ENCODE measurements at regions not wholly inside any gene's neighbourhood (a gene's known extent, or its start where the extent isn't known, plus 50 kb on each side); places are given as distances from the start of the nearest gene placed in this dataset.

- TF ChIP-seq CTCF (IDR thresholded peaks at IDR 0.05; ENCODE audit: low read depth, low read length) = no peak
- H3K4me3 ChIP-seq (ENCODE audit: low read depth, low read length) = no peak overlapping the region
- no peaks in the 10 kb centered on the region for H3K36me3 ChIP-seq
- no peaks in the 10 kb centered on the region for H3K27me3 ChIP-seq
- no peak for DNase-seq
- no peaks in the 10 kb centered on the region for H3K9me3 ChIP-seq
- no peaks in the 10 kb centered on the region for H3K4me1 ChIP-seq
Observed at GRCh38 chr11:15800111-15800800, 556.1 kb downstream of the SOX6 start.

- DNase-seq = no peak
- no peaks in the 10 kb centered on the region for H3K27me3 ChIP-seq
- H3K9me3 ChIP-seq = no peaks in the 10 kb centered on the region
- TF ChIP-seq CTCF (IDR thresholded peaks at IDR 0.05; ENCODE audit: low read depth, low read length) = no peak
- H3K36me3 ChIP-seq = no peaks in the 10 kb centered on the region
- no peaks in the 10 kb centered on the region for H3K4me1 ChIP-seq
- no peak overlapping the region for H3K4me3 ChIP-seq (ENCODE audit: low read depth, low read length)
Observed at GRCh38 chr11:15801126-15801525, 555.2 kb downstream of the SOX6 start.

GRCh38 chr11:15801616-15802015, 554.7 kb downstream of the SOX6 start:
- no peak for TF ChIP-seq CTCF (IDR thresholded peaks at IDR 0.05; ENCODE audit: low read depth, low read length)
- Histone ChIP-seq H3K4me1 (no peaks in the 10 kb centered on the region), H3K27me3 (no peaks in the 10 kb centered on the region), H3K4me3 (ENCODE audit: low read depth, low read length) (no peak overlapping the region), H3K36me3 (no peaks in the 10 kb centered on the region), H3K9me3 (no peaks in the 10 kb centered on the region)
- DNase-seq = no peak

- no peak for DNase-seq
- Histone ChIP-seq H3K9me3 (no peaks in the 10 kb centered on the region), H3K36me3 (no peaks in the 10 kb centered on the region), H3K4me1 (no peaks in the 10 kb centered on the region), H3K4me3 (ENCODE audit: low read depth, low read length) (no peak overlapping the region), H3K27me3 (no peaks in the 10 kb centered on the region)
- TF ChIP-seq CTCF (IDR thresholded peaks at IDR 0.05; ENCODE audit: low read depth, low read length) = no peak
Observed at GRCh38 chr11:15805726-15806125, 550.6 kb downstream of the SOX6 start.

GRCh38 chr11:15806217-15806616, 550.1 kb downstream of the SOX6 start:
- no peaks in the 10 kb centered on the region for H3K9me3 ChIP-seq
- DNase-seq = no peak

More at GRCh38 chr11:15806217-15806616, 550.1 kb downstream of the SOX6 start:
- no peaks in the 10 kb centered on the region for H3K4me1 ChIP-seq
- no peak overlapping the region for H3K4me3 ChIP-seq (ENCODE audit: low read depth, low read length)
- TF ChIP-seq CTCF (IDR thresholded peaks at IDR 0.05; ENCODE audit: low read depth, low read length) = no peak
- no peaks in the 10 kb centered on the region for H3K36me3 ChIP-seq
- H3K27me3 ChIP-seq = no peaks in the 10 kb centered on the region

All from BE2C (cell line).